Gastroesophageal sphincter (tissue), 3 donors: ENCODE measurements at regions not wholly inside any gene's neighbourhood (a gene's known extent, or its start where the extent isn't known, plus 50 kb on each side); places are given as distances from the start of the nearest gene placed in this dataset.

Source experiments
- CTCF ChIP-seq, 4 experiments: fragments of 200-600 bp in 2 of 4; fragments of 450-650 bp in 2 of 4; sonication (generic) in 1 of 4; IDR thresholded peaks; one replicate each; pipeline ENCODE4 v1.5.1; 2017 to 2019; ENCODE audit warnings: antibody characterized with exemption in 4 of 4, mild to moderate bottlenecking in 2 of 4, moderate library complexity in 2 of 4
- EP300 ChIP-seq: sonication (generic); formaldehyde crosslinking; IDR thresholded peaks from one replicate; pipeline ENCODE4 v1.6.1; 2017; ENCODE audit warnings: antibody characterized with exemption, mild to moderate bottlenecking
- POLR2AphosphoS5 ChIP-seq: sonication (generic); formaldehyde crosslinking; IDR thresholded peaks from one replicate; pipeline ENCODE4 v1.6.1; 2017; ENCODE audit warnings: antibody characterized with exemption

- TF ChIP-seq CTCF (IDR thresholded peaks at IDR 0.05) (no peak), POLR2AphosphoS5 (no peak), EP300 (no peak)
Measured at GRCh38 chr1:232715154-232715553, 85.2 kb upstream of the SIPA1L2 start.
